ENCODE measurements at regions not wholly inside any gene's neighbourhood (a gene's known extent, or its start where the extent isn't known, plus 50 kb on each side); places are given as distances from the start of the nearest gene placed in this dataset.

GRCh38 chr5:162800301-162800700 lies 637.1 kb upstream of the CCNG1 start:
- Histone ChIP-seq H3K4me3 (ENCODE audit: low read depth, low read length, poor library complexity, severe bottlenecking) (no peak overlapping the region), H3F3A (ENCODE audit: insufficient read depth, low read length) (no peaks in the 10 kb centered on the region), H3K9me2 (ENCODE audit: low read depth, low read length) (no peaks in the 10 kb centered on the region), H4K20me1 (ENCODE audit: insufficient read depth, low read length) (no peaks in the 10 kb centered on the region), H3K27ac (ENCODE audit: low read depth, low read length, poor library complexity, severe bottlenecking) (no peak overlapping the region), H3K4me2 (ENCODE audit: low read length) (no peak overlapping the region), H2AFZ (ENCODE audit: low read length) (no peak overlapping the region), H3K9me3 (ENCODE audit: low read length) (no peaks in the 10 kb centered on the region), H3K36me3 (ENCODE audit: insufficient read depth, low read length) (no peaks in the 10 kb centered on the region), H3K27me3 (ENCODE audit: insufficient read depth, low read length) (no peaks in the 10 kb centered on the region), H3K79me2 (ENCODE audit: insufficient read depth, low read length) (no peaks in the 10 kb centered on the region), H3K9ac (ENCODE audit: low read length) (no peak overlapping the region), H3K4me1 (ENCODE audit: insufficient read depth, low read length, severe bottlenecking) (no peaks in the 10 kb centered on the region)
- TF ChIP-seq CTCF (IDR thresholded peaks at IDR 0.05; ENCODE audit: low read length) (no peak), EZH2 (IDR thresholded peaks at IDR 0.05; ENCODE audit: borderline replicate concordance, low read length) (no peak)

GRCh38 chr5:162801235-162801634 lies 636.2 kb upstream of the CCNG1 start:
- H3K9me3 ChIP-seq (ENCODE audit: low read length): no peaks in the 10 kb centered on the region
- no peaks in the 10 kb centered on the region for H3K4me1 ChIP-seq (ENCODE audit: insufficient read depth, low read length, severe bottlenecking)
- no peak overlapping the region for H2AFZ ChIP-seq (ENCODE audit: low read length)
- H3K9me2 ChIP-seq (ENCODE audit: low read depth, low read length): no peaks in the 10 kb centered on the region
- H3K27me3 ChIP-seq (ENCODE audit: insufficient read depth, low read length): no peaks in the 10 kb centered on the region
- no peaks in the 10 kb centered on the region for H3F3A ChIP-seq (ENCODE audit: insufficient read depth, low read length)
- no peaks in the 10 kb centered on the region for H4K20me1 ChIP-seq (ENCODE audit: insufficient read depth, low read length)
- H3K9ac ChIP-seq (ENCODE audit: low read length): no peak overlapping the region
- H3K4me3 ChIP-seq (ENCODE audit: low read depth, low read length, poor library complexity, severe bottlenecking): no peak overlapping the region
- H3K27ac ChIP-seq (ENCODE audit: low read depth, low read length, poor library complexity, severe bottlenecking): no peak overlapping the region
- no peak for TF ChIP-seq EZH2 (IDR thresholded peaks at IDR 0.05; ENCODE audit: borderline replicate concordance, low read length)
- TF ChIP-seq CTCF (IDR thresholded peaks at IDR 0.05; ENCODE audit: low read length): no peak
- no peaks in the 10 kb centered on the region for H3K36me3 ChIP-seq (ENCODE audit: insufficient read depth, low read length)
- H3K79me2 ChIP-seq (ENCODE audit: insufficient read depth, low read length): no peaks in the 10 kb centered on the region
- no peak overlapping the region for H3K4me2 ChIP-seq (ENCODE audit: low read length)

- Histone ChIP-seq H2AFZ (ENCODE audit: low read length) (no peak overlapping the region), H3K9me2 (ENCODE audit: low read depth, low read length) (no peaks in the 10 kb centered on the region), H4K20me1 (ENCODE audit: insufficient read depth, low read length) (no peaks in the 10 kb centered on the region), H3K27me3 (ENCODE audit: insufficient read depth, low read length) (no peaks in the 10 kb centered on the region), H3K79me2 (ENCODE audit: insufficient read depth, low read length) (no peaks in the 10 kb centered on the region), H3K4me1 (ENCODE audit: insufficient read depth, low read length, severe bottlenecking) (no peaks in the 10 kb centered on the region), H3K9me3 (ENCODE audit: low read length) (no peaks in the 10 kb centered on the region), H3K27ac (ENCODE audit: low read depth, low read length, poor library complexity, severe bottlenecking) (no peak overlapping the region), H3K36me3 (ENCODE audit: insufficient read depth, low read length) (no peaks in the 10 kb centered on the region), H3K4me2 (ENCODE audit: low read length) (no peak overlapping the region), H3K4me3 (ENCODE audit: low read depth, low read length, poor library complexity, severe bottlenecking) (no peak overlapping the region), H3F3A (ENCODE audit: insufficient read depth, low read length) (no peaks in the 10 kb centered on the region), H3K9ac (ENCODE audit: low read length) (no peak overlapping the region)
- no peak for TF ChIP-seq EZH2 (IDR thresholded peaks at IDR 0.05; ENCODE audit: borderline replicate concordance, low read length)
- no peak for TF ChIP-seq CTCF (IDR thresholded peaks at IDR 0.05; ENCODE audit: low read length)
Measured at GRCh38 chr5:162806195-162806594, 631.2 kb upstream of the CCNG1 start.

All from OCI-LY1 (cell line).